ELF-1 (cell line): ENCODE measurements at regions not wholly inside any gene's neighbourhood (a gene's known extent, or its start where the extent isn't known, plus 50 kb on each side); places are given as distances from the start of the nearest gene placed in this dataset.

Experiments
- DNase-seq: peaks from one replicate; pipeline ENCODE4 v3.0.0-alpha.2; 2016; ENCODE audit warnings: low read depth, low spot score

- peak; percentile 9 for DNase-seq
Measured at GRCh38 chr7:93015779-93016481, 101.8 kb downstream of the SAMD9 start.

- no peak for DNase-seq
Measured at GRCh38 chr7:93015101-93015778, 102.5 kb downstream of the SAMD9 start.

- DNase-seq, result no peak
Measured at GRCh38 chr7:93014410-93014809, 103.4 kb downstream of the SAMD9 start.

GRCh38 chr7:93013446-93014061 lies 104.2 kb downstream of the SAMD9 start:
- no peak for DNase-seq

- no peak for DNase-seq
Measured at GRCh38 chr7:93011351-93012294, 106.2 kb downstream of the SAMD9 start.

- no peak for DNase-seq
Measured at GRCh38 chr7:93008833-93009232, 108.9 kb downstream of the SAMD9 start.

GRCh38 chr7:93006480-93007095 lies 111.2 kb downstream of the SAMD9 start:
- no peak for DNase-seq

- DNase-seq, result no peak
Measured at GRCh38 chr7:93004906-93005305, 112.9 kb downstream of the SAMD9 start.

- no peak for DNase-seq
Measured at GRCh38 chr7:92997719-92998118, 120.1 kb downstream of the SAMD9 start.

GRCh38 chr7:92997152-92997551 lies 120.6 kb downstream of the SAMD9 start:
- no peak for DNase-seq

- no peak for DNase-seq
Measured at GRCh38 chr7:92994901-92995300, 122.9 kb downstream of the SAMD9 start.

GRCh38 chr7:92992932-92993331 lies 124.8 kb downstream of the SAMD9 start:
- DNase-seq, result no peak

- DNase-seq, result no peak
Measured at GRCh38 chr7:92992483-92992882, 125.3 kb downstream of the SAMD9 start.

GRCh38 chr7:92991190-92991589 lies 126.6 kb downstream of the SAMD9 start:
- DNase-seq, result no peak

GRCh38 chr7:92988941-92989545 lies 128.7 kb downstream of the SAMD9 start:
- DNase-seq, result no peak

GRCh38 chr7:92988051-92988450 lies 129.7 kb downstream of the SAMD9 start:
- peak; percentile 13 for DNase-seq

GRCh38 chr7:92987538-92987937 lies 130.2 kb downstream of the SAMD9 start:
- DNase-seq, result no peak

- DNase-seq, result no peak
Measured at GRCh38 chr7:92987095-92987494, 130.7 kb downstream of the SAMD9 start.

- no peak for DNase-seq
Measured at GRCh38 chr7:92982928-92983327, 134.9 kb downstream of the SAMD9 start.

GRCh38 chr7:92976931-92977330 lies 140.6 kb upstream of the CDK6 start:
- no peak for DNase-seq

GRCh38 chr7:92973974-92974373 lies 137.6 kb upstream of the CDK6 start:
- DNase-seq, result no peak
